Smooth muscle cell (in vitro differentiated cells): ENCODE measurements at regions not wholly inside any gene's neighbourhood (a gene's known extent, or its start where the extent isn't known, plus 50 kb on each side); places are given as distances from the start of the nearest gene placed in this dataset.

Experiments used
- DNase-seq: peaks from one replicate; lab custom pipeline; 2025; ENCODE audit not compliant: unreplicated experiment; lab: John Stamatoyannopoulos, UW
- H2AFZ ChIP-seq: fragments of 200-600 bp; sonication (generic); 2 replicates; pipeline ENCODE4 v1.6.0; 2016; ENCODE audit warnings: antibody characterized with exemption, low read depth, mild to moderate bottlenecking
- H3F3A ChIP-seq: fragments of 200-600 bp; sonication (generic); 2 replicates; pipeline ENCODE4 v1.6.0; 2017; ENCODE audit warnings: antibody characterized with exemption, low read depth
- H3K27ac ChIP-seq: fragments of 200-600 bp; sonication (generic); 2 replicates; pipeline ENCODE4 v1.5.1; 2016; ENCODE audit warnings: low read depth, mild to moderate bottlenecking
- H3K27me3 ChIP-seq: fragments of 200-600 bp; sonication (generic); 2 replicates; pipeline ENCODE4 v1.6.1; 2016; ENCODE audit warnings: low read depth, mild to moderate bottlenecking
- H3K36me3 ChIP-seq: fragments of 200-600 bp; sonication (generic); 2 replicates; pipeline ENCODE4 v1.5.1; 2016; ENCODE audit warnings: low read depth
- H3K4me1 ChIP-seq: fragments of 200-600 bp; sonication (generic); 2 replicates; pipeline ENCODE4 v1.5.1; 2016; ENCODE audit warnings: low read depth
- H3K4me2 ChIP-seq: fragments of 200-600 bp; sonication (generic); 2 replicates; pipeline ENCODE4 v1.6.0; 2016; ENCODE audit warnings: mild to moderate bottlenecking
- H3K4me3 ChIP-seq: fragments of 200-600 bp; sonication (generic); 2 replicates; pipeline ENCODE4 v1.5.1; 2016; ENCODE audit warnings: mild to moderate bottlenecking
- H3K79me2 ChIP-seq: fragments of 200-600 bp; sonication (generic); 2 replicates; pipeline ENCODE4 v1.6.0; 2016; ENCODE audit warnings: low read depth, mild to moderate bottlenecking
- H3K9ac ChIP-seq: fragments of 200-600 bp; sonication (generic); 2 replicates; pipeline ENCODE4 v1.6.0; 2016; ENCODE audit warnings: low read depth
- H3K9me3 ChIP-seq: fragments of 200-600 bp; sonication (generic); replicated peaks from 2 replicates; pipeline ENCODE4 v1.5.1; 2016; ENCODE audit warnings: low read depth
- H4K20me1 ChIP-seq: fragments of 200-600 bp; sonication (generic); 2 replicates; pipeline ENCODE4 v1.6.0; 2016; ENCODE audit warnings: low read depth
- WGBS: methylation state at CpG from one replicate; pipeline ENCODE4 v1.1.7; 2016; ENCODE audit warnings: low lambda C conversion rate; 5-methylcytosine and 5-hydroxymethylcytosine counted together
- TF ChIP-seq, protein P1 (sequence below): fragments of 200-600 bp; sonication (generic); IDR thresholded peaks from 2 replicates; pipeline ENCODE4 v1.5.1; 2017; ENCODE audit warnings: borderline replicate concordance, mild to moderate bottlenecking, antibody characterized with exemption; ENCODE audit not compliant: insufficient read depth, poor library complexity, severe bottlenecking

GRCh38 chr1:37403166-37403565 is 71.2 kb upstream of the ZC3H12A start:
- H3K27ac ChIP-seq = no peak overlapping the region
- no peak overlapping the region for H2AFZ ChIP-seq
- H3K4me1 ChIP-seq = no peaks in the 10 kb centered on the region
- no peaks in the 10 kb centered on the region for H3F3A ChIP-seq
- DNase-seq = no peak
- H3K79me2 ChIP-seq = no peaks in the 10 kb centered on the region
- no peaks in the 10 kb centered on the region for H4K20me1 ChIP-seq
- H3K27me3 ChIP-seq = peaks cover 8% of the 10 kb centered on the region
- no peak overlapping the region for H3K4me3 ChIP-seq
- WGBS = 85% methylated on average over 4 of the region's 4 CpGs
- no peak overlapping the region for H3K4me2 ChIP-seq
- no peaks in the 10 kb centered on the region for H3K36me3 ChIP-seq
- TF ChIP-seq, protein P1, sequence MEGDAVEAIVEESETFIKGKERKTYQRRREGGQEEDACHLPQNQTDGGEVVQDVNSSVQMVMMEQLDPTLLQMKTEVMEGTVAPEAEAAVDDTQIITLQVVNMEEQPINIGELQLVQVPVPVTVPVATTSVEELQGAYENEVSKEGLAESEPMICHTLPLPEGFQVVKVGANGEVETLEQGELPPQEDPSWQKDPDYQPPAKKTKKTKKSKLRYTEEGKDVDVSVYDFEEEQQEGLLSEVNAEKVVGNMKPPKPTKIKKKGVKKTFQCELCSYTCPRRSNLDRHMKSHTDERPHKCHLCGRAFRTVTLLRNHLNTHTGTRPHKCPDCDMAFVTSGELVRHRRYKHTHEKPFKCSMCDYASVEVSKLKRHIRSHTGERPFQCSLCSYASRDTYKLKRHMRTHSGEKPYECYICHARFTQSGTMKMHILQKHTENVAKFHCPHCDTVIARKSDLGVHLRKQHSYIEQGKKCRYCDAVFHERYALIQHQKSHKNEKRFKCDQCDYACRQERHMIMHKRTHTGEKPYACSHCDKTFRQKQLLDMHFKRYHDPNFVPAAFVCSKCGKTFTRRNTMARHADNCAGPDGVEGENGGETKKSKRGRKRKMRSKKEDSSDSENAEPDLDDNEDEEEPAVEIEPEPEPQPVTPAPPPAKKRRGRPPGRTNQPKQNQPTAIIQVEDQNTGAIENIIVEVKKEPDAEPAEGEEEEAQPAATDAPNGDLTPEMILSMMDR = no peak
- H3K9ac ChIP-seq = no peak overlapping the region
- H3K9me3 ChIP-seq = no peaks in the 10 kb centered on the region

DNA sequence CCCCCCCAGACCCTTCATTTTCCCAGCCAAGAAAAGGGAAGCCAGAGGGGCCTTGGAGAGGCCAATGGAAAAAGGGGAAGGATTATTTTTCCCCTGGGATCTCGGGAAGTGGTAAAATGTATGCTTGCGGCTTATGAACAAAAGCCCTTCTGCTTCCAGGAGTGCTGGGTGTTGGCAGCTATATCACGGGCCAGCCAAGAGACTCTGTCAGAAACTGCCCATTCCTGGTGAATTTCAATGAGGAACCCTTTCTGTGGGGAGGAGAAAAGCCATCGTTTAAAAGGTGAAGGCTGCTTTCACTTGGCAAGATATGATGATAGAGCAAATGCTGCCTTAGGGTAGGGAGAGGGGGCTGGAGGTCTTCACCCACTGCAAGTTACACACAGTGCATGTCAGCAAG is 69.7 kb upstream of the ZC3H12A start:
- H2AFZ ChIP-seq = no peak overlapping the region
- H3K4me1 ChIP-seq = no peaks in the 10 kb centered on the region
- no peaks in the 10 kb centered on the region for H3K9me3 ChIP-seq
- H3F3A ChIP-seq = no peaks in the 10 kb centered on the region
- H3K4me2 ChIP-seq = no peak overlapping the region
- no peaks in the 10 kb centered on the region for H3K79me2 ChIP-seq
- no peak overlapping the region for H3K4me3 ChIP-seq
- WGBS = 82% methylated on average over 4 of the region's 4 CpGs
- no peak overlapping the region for H3K9ac ChIP-seq
- H3K27me3 ChIP-seq = no peaks in the 10 kb centered on the region
- no peaks in the 10 kb centered on the region for H4K20me1 ChIP-seq
- H3K27ac ChIP-seq = no peak overlapping the region
- no peak for DNase-seq
- no peaks in the 10 kb centered on the region for H3K36me3 ChIP-seq
- TF ChIP-seq, protein P1 = no peak

DNA sequence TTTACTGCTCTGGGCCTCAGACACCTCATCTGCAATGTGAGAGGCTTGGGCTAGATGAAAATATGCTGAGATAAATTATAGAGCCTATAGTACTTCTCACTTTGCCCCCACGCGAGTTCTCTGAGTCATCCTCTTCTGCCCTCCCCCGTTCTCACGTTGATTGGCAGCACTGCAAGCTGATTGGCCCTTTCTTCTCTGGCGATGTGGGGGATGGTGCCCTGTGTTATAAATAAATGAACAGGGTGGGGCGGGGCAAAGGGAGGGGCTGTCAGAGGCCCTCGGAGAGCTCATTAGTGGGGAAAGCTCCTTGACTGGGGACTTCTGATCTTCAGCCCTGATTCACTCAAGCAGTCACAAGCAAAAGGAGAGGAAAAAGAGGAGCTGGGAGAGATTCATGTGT is 64.3 kb upstream of the ZC3H12A start:
- Histone ChIP-seq H3K4me3 (no peak overlapping the region), H3K4me1 (no peaks in the 10 kb centered on the region), H3K9me3 (no peaks in the 10 kb centered on the region), H3K27ac (no peak overlapping the region), H3K4me2 (no peak overlapping the region), H3F3A (no peaks in the 10 kb centered on the region), H2AFZ (no peak overlapping the region), H3K36me3 (no peaks in the 10 kb centered on the region), H3K27me3 (no peaks in the 10 kb centered on the region), H4K20me1 (no peaks in the 10 kb centered on the region), H3K9ac (no peak overlapping the region), H3K79me2 (no peaks in the 10 kb centered on the region)
- no peak for DNase-seq
- TF ChIP-seq, protein P1 = no peak
- WGBS = 39% methylated on average over 7 of the region's 7 CpGs

DNA sequence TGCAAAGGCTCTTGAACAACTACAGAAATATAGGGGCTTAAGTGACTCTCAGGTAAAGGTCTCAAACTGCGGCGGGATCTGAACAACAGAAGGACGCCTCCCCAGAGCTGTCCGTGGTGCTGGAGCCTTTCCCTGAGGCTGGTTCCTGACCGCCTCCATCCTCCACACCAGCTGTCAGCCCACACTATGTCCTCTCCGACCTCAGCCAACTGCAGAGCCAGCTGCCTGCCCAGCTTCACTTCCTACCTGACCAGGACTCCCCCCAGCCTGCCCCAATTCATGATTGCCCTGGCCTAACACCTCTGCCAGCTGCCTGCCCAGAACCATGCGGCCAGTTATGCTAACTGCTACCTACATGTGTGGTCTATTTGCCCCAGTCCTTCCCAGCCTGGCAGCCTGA is 63.6 kb upstream of the ZC3H12A start:
- no peak overlapping the region for H3K4me3 ChIP-seq
- no peaks in the 10 kb centered on the region for H3K36me3 ChIP-seq
- H3K4me2 ChIP-seq = no peak overlapping the region
- no peak for DNase-seq
- H3K79me2 ChIP-seq = no peaks in the 10 kb centered on the region
- H2AFZ ChIP-seq = no peak overlapping the region
- H3K4me1 ChIP-seq = no peaks in the 10 kb centered on the region
- H3F3A ChIP-seq = no peaks in the 10 kb centered on the region
- no peaks in the 10 kb centered on the region for H4K20me1 ChIP-seq
- no peak overlapping the region for H3K27ac ChIP-seq
- TF ChIP-seq, protein P1 = no peak
- H3K27me3 ChIP-seq = no peaks in the 10 kb centered on the region
- no peaks in the 10 kb centered on the region for H3K9me3 ChIP-seq
- WGBS = 16% methylated on average over 6 of the region's 7 CpGs
- H3K9ac ChIP-seq = no peak overlapping the region
